ENCODE measurements at regions not wholly inside any gene's neighbourhood (a gene's known extent, or its start where the extent isn't known, plus 50 kb on each side); places are given as distances from the start of the nearest gene placed in this dataset.

DNA sequence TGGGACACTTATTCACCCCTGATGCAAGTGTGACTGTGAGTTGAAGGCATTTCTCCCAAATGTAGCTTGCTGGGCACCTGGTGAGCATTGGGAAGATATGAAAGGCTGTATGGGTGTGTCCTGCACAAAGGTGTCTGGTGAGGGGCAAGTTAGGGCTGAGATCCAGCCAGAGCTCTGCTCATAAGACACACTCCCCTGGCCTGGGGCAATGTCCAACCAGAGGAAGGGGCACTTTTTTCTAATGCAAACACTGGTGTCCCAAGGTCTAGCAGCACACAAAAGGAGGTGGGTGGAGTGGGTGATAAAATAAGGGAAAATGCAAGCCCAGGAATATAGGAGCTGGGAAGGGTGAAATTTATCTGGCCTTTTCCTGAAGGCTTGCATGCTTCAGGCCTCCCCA, 57.0 kb upstream of the TRABD2B start:
- ChIA-PET POLR2A (no interaction called here), CTCF (interaction anchor here (1.7 to 2.5 kb wide), 2 partner anchors 56 to 59 kb away, joined by 4 to 28 read pairs; partner anchors contain the start of gene TRABD2B)
- ATAC-seq (no peak), DNase-seq (ENCODE audit: low spot score) (no peak)
- Mint-ChIP-seq H3K9me3 (no peaks in the 10 kb centered on the region), H3K27me3 (ENCODE audit: low read depth) (peaks cover 65% of the 10 kb centered on the region), H3K36me3 (no peaks in the 10 kb centered on the region), H3K27ac (no peak overlapping the region), H3K4me3 (no peak overlapping the region), H3K4me1 (peaks cover 20% of the 10 kb centered on the region)
- TF ChIP-seq ZNF232 (CRISPR knock-in tag; IDR thresholded peaks at IDR 0.05) (no peak), ELF4 (CRISPR knock-in tag; IDR thresholded peaks at IDR 0.05; ENCODE audit: low read depth) (no peak), TEAD4 (CRISPR knock-in tag; IDR thresholded peaks at IDR 0.05) (no peak)
- TF ChIP-seq, protein P1, sequence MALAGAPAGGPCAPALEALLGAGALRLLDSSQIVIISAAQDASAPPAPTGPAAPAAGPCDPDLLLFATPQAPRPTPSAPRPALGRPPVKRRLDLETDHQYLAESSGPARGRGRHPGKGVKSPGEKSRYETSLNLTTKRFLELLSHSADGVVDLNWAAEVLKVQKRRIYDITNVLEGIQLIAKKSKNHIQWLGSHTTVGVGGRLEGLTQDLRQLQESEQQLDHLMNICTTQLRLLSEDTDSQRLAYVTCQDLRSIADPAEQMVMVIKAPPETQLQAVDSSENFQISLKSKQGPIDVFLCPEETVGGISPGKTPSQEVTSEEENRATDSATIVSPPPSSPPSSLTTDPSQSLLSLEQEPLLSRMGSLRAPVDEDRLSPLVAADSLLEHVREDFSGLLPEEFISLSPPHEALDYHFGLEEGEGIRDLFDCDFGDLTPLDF (CRISPR knock-in tag; IDR thresholded peaks at IDR 0.05): no peak
- TF ChIP-seq, protein P2, sequence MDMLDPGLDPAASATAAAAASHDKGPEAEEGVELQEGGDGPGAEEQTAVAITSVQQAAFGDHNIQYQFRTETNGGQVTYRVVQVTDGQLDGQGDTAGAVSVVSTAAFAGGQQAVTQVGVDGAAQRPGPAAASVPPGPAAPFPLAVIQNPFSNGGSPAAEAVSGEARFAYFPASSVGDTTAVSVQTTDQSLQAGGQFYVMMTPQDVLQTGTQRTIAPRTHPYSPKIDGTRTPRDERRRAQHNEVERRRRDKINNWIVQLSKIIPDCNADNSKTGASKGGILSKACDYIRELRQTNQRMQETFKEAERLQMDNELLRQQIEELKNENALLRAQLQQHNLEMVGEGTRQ (CRISPR knock-in tag; IDR thresholded peaks at IDR 0.05): no peak

GRCh38 chr1:48052923-48053291, 55.7 kb upstream of the TRABD2B start:
- DNase-seq (ENCODE audit: low spot score): no peak
- no peak for ATAC-seq
- ChIA-PET CTCF (interaction anchor here (1.4 to 5.5 kb wide), 3 partner anchors 8 to 327 kb away, joined by 3 to 25 read pairs (median 11); partner anchors contain the start of gene TRABD2B), POLR2A (no interaction called here)
- Mint-ChIP-seq H3K4me1 (peaks cover 20% of the 10 kb centered on the region), H3K27ac (no peak overlapping the region), H3K27me3 (ENCODE audit: low read depth) (peaks cover 59% of the 10 kb centered on the region), H3K9me3 (no peaks in the 10 kb centered on the region), H3K4me3 (no peak overlapping the region), H3K36me3 (no peaks in the 10 kb centered on the region)
- TF ChIP-seq HMGA2 (CRISPR knock-in tag; IDR thresholded peaks at IDR 0.05) (no peak), EMX1 (CRISPR knock-in tag; IDR thresholded peaks at IDR 0.05) (no peak), ELF4 (CRISPR knock-in tag; IDR thresholded peaks at IDR 0.05; ENCODE audit: low read depth) (no peak), NR1H2 (CRISPR knock-in tag; IDR thresholded peaks at IDR 0.05) (no peak), PRRX2 (CRISPR knock-in tag; IDR thresholded peaks at IDR 0.05) (no peak), ZNF416 (CRISPR knock-in tag; IDR thresholded peaks at IDR 0.05) (no peak), TEAD1 (CRISPR knock-in tag; IDR thresholded peaks at IDR 0.05) (no peak), RORB (CRISPR knock-in tag; IDR thresholded peaks at IDR 0.05) (no peak), JUN (CRISPR knock-in tag; IDR thresholded peaks at IDR 0.05) (no peak), NR3C1 (CRISPR knock-in tag; conservative IDR thresholded peaks at IDR 0.05; ENCODE audit: low read depth) (no peak), FOXK1 (CRISPR knock-in tag; IDR thresholded peaks at IDR 0.05) (no peak), ZNF512 (CRISPR knock-in tag; IDR thresholded peaks at IDR 0.05; ENCODE audit: borderline replicate concordance) (no peak), AFF4 (CRISPR knock-in tag; IDR thresholded peaks at IDR 0.05; ENCODE audit: borderline replicate concordance) (no peak)
- TF ChIP-seq, protein P3, sequence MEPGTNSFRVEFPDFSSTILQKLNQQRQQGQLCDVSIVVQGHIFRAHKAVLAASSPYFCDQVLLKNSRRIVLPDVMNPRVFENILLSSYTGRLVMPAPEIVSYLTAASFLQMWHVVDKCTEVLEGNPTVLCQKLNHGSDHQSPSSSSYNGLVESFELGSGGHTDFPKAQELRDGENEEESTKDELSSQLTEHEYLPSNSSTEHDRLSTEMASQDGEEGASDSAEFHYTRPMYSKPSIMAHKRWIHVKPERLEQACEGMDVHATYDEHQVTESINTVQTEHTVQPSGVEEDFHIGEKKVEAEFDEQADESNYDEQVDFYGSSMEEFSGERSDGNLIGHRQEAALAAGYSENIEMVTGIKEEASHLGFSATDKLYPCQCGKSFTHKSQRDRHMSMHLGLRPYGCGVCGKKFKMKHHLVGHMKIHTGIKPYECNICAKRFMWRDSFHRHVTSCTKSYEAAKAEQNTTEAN (CRISPR knock-in tag; IDR thresholded peaks at IDR 0.05): no peak
- TF ChIP-seq, protein P2 (CRISPR knock-in tag; IDR thresholded peaks at IDR 0.05): no peak
- TF ChIP-seq, protein P4, sequence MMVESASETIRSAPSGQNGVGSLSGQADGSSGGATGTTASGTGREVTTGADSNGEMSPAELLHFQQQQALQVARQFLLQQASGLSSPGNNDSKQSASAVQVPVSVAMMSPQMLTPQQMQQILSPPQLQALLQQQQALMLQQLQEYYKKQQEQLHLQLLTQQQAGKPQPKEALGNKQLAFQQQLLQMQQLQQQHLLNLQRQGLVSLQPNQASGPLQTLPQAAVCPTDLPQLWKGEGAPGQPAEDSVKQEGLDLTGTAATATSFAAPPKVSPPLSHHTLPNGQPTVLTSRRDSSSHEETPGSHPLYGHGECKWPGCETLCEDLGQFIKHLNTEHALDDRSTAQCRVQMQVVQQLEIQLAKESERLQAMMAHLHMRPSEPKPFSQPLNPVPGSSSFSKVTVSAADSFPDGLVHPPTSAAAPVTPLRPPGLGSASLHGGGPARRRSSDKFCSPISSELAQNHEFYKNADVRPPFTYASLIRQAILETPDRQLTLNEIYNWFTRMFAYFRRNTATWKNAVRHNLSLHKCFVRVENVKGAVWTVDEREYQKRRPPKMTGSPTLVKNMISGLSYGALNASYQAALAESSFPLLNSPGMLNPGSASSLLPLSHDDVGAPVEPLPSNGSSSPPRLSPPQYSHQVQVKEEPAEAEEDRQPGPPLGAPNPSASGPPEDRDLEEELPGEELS (CRISPR knock-in tag; IDR thresholded peaks at IDR 0.05): no peak
- TF ChIP-seq, protein P5, sequence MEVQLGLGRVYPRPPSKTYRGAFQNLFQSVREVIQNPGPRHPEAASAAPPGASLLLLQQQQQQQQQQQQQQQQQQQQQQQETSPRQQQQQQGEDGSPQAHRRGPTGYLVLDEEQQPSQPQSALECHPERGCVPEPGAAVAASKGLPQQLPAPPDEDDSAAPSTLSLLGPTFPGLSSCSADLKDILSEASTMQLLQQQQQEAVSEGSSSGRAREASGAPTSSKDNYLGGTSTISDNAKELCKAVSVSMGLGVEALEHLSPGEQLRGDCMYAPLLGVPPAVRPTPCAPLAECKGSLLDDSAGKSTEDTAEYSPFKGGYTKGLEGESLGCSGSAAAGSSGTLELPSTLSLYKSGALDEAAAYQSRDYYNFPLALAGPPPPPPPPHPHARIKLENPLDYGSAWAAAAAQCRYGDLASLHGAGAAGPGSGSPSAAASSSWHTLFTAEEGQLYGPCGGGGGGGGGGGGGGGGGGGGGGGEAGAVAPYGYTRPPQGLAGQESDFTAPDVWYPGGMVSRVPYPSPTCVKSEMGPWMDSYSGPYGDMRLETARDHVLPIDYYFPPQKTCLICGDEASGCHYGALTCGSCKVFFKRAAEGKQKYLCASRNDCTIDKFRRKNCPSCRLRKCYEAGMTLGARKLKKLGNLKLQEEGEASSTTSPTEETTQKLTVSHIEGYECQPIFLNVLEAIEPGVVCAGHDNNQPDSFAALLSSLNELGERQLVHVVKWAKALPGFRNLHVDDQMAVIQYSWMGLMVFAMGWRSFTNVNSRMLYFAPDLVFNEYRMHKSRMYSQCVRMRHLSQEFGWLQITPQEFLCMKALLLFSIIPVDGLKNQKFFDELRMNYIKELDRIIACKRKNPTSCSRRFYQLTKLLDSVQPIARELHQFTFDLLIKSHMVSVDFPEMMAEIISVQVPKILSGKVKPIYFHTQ (CRISPR knock-in tag; IDR thresholded peaks at IDR 0.05): no peak
